ENCODE measurements at regions not wholly inside any gene's neighbourhood (a gene's known extent, or its start where the extent isn't known, plus 50 kb on each side); places are given as distances from the start of the nearest gene placed in this dataset.

DNA sequence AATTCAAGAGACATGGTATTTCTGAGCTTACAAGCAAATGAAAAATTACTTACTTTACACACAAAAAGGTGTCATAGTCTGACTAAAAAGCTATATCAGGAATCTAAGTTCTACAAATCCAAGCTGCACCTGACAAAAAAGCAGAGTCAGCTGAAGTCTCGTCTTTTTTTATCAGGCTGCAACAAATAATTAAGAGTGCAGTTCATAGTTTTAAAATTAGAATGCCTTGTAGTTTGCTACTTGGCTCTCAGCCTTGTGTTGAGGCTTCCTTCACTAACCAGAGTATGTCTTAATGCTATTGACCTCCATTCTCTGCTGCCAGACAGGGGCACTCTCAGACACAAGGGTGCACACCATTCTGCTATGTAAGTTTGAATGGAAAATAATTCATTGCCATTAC lies 940.7 kb downstream of the PCDH7 start:
- FAIRE-seq (no peak), DNase-seq (ENCODE audit: insufficient read length) (no peak)
- TF ChIP-seq TAF1 (IDR thresholded peaks at IDR 0.05; ENCODE audit: borderline replicate concordance, low read depth, low read length), result no peak
- TF ChIP-seq POLR2AphosphoS5 (IDR thresholded peaks at IDR 0.05; ENCODE audit: low read depth, low read length), result no peak
- no peak for TF ChIP-seq POLR2A (IDR thresholded peaks at IDR 0.05; ENCODE audit: low read depth, low read length)

DNA sequence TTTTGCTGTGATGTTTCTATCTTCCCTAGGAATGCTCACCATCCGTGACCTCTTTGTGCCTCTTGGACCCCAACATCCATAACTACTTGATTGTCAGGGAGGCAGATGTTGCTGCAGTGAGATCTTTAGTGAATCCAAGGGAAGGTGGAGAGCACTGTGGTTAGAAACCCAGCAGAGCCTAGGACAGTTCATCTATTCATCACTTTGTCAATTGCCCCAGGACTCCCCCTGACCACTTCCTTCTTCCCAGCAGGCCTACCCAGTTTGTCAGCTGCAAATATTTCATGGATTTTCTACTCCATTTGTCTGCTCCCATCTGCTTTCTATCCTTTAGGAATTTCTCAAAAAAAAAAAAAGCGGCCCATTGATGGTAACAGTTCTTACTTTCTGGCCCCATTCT lies 942.8 kb downstream of the PCDH7 start:
- no peak for FAIRE-seq
- DNase-seq (ENCODE audit: insufficient read length), result no peak
- no peak for TF ChIP-seq TAF1 (IDR thresholded peaks at IDR 0.05; ENCODE audit: borderline replicate concordance, low read depth, low read length)
- no peak for TF ChIP-seq POLR2A (IDR thresholded peaks at IDR 0.05; ENCODE audit: low read depth, low read length)

DNA sequence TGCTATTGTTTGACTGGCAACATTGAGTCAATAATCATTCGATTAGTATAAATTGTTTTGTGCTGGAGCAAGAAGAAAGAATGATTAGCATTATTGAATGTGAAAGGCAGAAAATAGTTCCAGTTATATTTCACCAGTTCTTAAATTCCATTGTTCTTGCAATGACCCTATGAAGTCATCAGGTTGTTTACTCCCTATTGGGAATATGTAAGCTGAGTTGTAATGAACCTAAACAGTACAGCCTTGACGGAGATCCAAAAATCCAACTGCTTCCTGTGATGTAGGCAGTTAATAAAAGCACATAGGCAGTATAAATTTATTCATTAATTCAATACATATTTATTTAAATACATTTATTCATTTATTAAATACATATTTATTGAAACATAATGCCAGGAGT lies 947.5 kb downstream of the PCDH7 start:
- no peak for DNase-seq (ENCODE audit: insufficient read length)
- no peak for FAIRE-seq
- no peak for TF ChIP-seq POLR2A (IDR thresholded peaks at IDR 0.05; ENCODE audit: low read depth, low read length)
- TF ChIP-seq POLR2AphosphoS5 (IDR thresholded peaks at IDR 0.05; ENCODE audit: low read depth, low read length), result no peak
- no peak for TF ChIP-seq TAF1 (IDR thresholded peaks at IDR 0.05; ENCODE audit: borderline replicate concordance, low read depth, low read length)

DNA sequence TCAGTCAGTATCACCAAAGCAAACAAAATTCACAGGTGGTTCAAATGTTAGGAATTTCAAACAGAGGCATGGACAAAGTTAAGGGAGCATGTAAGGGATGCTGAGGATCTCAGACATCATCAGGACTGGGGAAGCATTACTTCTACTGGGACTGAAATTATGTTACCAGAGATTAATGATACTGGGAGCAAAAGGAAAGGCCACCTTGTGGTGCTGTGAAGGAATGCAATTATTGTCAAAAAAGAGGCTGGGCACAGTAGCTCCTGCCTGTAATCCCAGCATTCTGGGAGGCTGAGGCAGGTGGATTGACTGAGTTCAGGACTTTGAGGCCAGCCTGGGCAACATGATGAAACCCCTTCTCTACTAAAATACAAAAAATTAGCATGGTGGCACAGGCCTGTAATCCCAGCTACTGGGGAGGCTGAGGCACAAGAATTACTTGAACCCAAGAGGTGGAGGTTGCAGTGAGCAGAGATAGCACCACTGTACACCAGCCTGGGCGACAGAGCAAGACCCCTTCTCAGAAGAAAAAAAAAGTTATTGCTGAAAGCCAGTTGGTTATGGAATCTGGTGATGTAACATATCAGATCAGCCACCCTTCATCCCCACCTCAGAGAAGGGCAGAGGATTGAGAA lies 954.3 kb downstream of the PCDH7 start:
- DNase-seq (ENCODE audit: insufficient read length) (no peak), FAIRE-seq (no peak)
- TF ChIP-seq TAF1 (IDR thresholded peaks at IDR 0.05; ENCODE audit: borderline replicate concordance, low read depth, low read length), result no peak
- no peak for TF ChIP-seq POLR2A (IDR thresholded peaks at IDR 0.05; ENCODE audit: low read depth, low read length)
- TF ChIP-seq POLR2AphosphoS5 (IDR thresholded peaks at IDR 0.05; ENCODE audit: low read depth, low read length), result no peak

DNA sequence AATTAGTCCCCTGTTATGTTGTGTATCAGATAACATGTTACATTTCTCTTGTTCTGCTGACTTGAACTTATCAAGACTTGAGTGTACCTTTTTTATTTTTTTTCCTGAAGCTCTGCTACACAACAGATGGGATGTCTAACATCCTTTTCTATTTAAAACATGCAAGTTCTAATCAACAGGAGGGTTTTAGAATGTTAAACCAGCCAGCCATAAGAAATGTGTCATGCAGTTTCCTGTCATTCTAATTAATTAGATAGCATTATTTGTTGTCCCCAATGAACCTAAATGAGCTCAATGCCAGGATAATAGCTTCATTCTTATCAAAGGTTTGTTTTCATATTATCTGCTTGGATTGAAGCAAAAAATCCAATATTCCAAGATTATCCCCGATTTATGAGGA lies 958.2 kb downstream of the PCDH7 start:
- no peak for DNase-seq (ENCODE audit: insufficient read length)
- FAIRE-seq, result no peak
- TF ChIP-seq POLR2A (IDR thresholded peaks at IDR 0.05; ENCODE audit: low read depth, low read length), result no peak
- TF ChIP-seq TAF1 (IDR thresholded peaks at IDR 0.05; ENCODE audit: borderline replicate concordance, low read depth, low read length), result no peak
- TF ChIP-seq POLR2AphosphoS5 (IDR thresholded peaks at IDR 0.05; ENCODE audit: low read depth, low read length), result no peak

DNA sequence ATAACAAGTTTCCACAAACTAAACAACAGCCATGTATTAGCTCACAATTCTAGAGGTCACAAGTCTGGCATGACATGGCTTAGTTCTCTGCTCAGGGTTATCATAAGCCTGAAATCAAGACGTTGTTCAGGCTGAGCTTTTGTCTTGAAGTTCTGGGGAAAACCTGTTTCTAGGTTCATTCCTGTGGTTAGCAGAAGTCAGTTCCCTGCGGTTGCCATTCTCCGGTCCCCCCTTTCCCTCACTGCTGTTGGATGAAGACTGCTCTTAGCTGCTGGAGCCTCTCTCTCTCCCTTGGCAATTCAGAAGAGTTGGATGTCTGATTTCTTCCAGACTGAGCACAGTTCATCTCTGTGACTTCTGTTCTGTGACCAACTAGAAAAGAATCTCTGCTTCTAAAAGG lies 962.6 kb downstream of the PCDH7 start:
- FAIRE-seq, result no peak
- TF ChIP-seq TAF1 (IDR thresholded peaks at IDR 0.05; ENCODE audit: borderline replicate concordance, low read depth, low read length) (no peak), POLR2A (IDR thresholded peaks at IDR 0.05; ENCODE audit: low read depth, low read length) (no peak), POLR2AphosphoS5 (IDR thresholded peaks at IDR 0.05; ENCODE audit: low read depth, low read length) (no peak)

DNA sequence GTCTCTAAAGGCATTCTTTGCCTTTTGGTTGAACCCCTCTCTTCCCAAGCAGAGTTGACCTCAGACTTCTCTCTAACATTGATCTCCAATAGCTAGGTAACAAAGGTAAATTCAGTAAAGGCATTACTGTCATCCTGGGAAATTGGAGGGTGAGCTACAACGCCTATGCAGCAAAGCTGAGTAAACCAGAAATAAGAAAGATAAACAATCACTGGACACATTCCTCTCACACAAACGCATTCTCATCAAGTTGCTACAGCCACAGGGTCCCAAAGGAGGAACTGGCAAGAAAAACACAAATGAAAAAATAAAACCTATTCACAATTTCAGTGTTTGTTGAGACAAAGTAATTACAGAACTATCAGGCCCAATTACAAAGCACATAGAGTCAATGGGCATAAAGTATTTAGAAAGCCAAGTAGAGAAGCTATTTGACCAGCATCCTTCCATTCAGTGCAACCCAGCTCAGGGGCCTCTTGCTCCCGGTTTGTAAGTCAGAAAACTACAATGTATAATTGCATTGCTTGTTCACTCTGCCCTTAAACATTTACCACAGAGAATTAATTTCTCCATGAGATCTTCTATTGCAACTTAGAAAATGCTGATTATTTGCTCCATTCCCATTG lies 967.7 kb downstream of the PCDH7 start:
- FAIRE-seq (no peak), DNase-seq (ENCODE audit: insufficient read length) (no peak)
- TF ChIP-seq POLR2AphosphoS5 (IDR thresholded peaks at IDR 0.05; ENCODE audit: low read depth, low read length), result no peak
- TF ChIP-seq POLR2A (IDR thresholded peaks at IDR 0.05; ENCODE audit: low read depth, low read length), result no peak
- TF ChIP-seq TAF1 (IDR thresholded peaks at IDR 0.05; ENCODE audit: borderline replicate concordance, low read depth, low read length), result no peak

More for the DNA sequence above, 962.6 kb downstream of the PCDH7 start:
- no peak for DNase-seq (ENCODE audit: insufficient read length)

DNA sequence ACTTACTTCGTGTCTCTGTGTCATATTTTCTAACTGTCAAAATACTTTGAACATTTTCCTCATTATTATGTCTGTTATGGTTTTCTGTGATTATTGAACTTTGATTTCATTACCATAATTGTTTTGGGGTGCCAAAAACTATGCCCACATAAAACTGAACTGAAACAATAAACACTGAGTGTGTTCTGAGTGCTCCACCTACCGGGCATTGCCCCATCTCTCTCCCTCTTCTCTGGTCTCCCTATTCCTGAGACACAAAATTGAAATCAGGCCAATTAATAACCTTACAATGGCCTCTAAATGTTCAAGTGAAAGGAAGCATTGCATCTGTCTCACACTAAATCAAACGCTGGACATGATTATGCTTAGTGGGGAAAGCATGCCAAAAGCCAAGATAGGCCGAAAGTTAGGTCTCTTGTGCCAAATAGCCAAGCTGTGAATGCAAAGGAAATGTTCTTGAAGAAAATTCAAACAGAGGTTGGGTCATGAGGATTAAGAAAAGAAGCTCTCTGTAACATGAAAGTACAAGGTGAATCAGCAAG lies 972.3 kb downstream of the PCDH7 start:
- FAIRE-seq (no peak), DNase-seq (ENCODE audit: insufficient read length) (no peak)
- TF ChIP-seq TAF1 (IDR thresholded peaks at IDR 0.05; ENCODE audit: borderline replicate concordance, low read depth, low read length) (no peak), POLR2AphosphoS5 (IDR thresholded peaks at IDR 0.05; ENCODE audit: low read depth, low read length) (no peak), POLR2A (IDR thresholded peaks at IDR 0.05; ENCODE audit: low read depth, low read length) (no peak)

DNA sequence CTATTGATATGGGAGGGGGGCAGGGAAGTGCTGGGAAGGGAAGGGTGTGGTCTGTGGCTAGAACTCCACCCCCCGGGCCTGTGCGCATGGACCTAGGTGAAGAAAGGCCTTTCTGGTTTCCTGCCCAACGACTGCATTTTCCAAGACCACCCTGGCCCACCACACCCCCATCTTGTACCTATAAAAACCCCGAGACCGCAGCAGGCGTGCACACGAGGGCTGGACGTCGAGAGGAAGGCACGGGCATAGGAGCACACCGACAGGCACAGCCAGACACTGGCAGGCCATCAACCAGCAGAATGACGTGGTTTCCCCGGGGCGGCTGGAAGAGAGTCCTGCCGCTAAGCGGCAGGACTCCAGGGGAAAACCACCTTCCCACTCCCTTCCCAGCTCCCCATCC lies 981.1 kb downstream of the PCDH7 start:
- TF ChIP-seq POLR2AphosphoS5 (IDR thresholded peaks at IDR 0.05; ENCODE audit: low read depth, low read length) (no peak), POLR2A (IDR thresholded peaks at IDR 0.05; ENCODE audit: low read depth, low read length) (no peak), TAF1 (IDR thresholded peaks at IDR 0.05; ENCODE audit: borderline replicate concordance, low read depth, low read length) (no peak)
- FAIRE-seq (no peak), DNase-seq (ENCODE audit: insufficient read length) (no peak)

DNA sequence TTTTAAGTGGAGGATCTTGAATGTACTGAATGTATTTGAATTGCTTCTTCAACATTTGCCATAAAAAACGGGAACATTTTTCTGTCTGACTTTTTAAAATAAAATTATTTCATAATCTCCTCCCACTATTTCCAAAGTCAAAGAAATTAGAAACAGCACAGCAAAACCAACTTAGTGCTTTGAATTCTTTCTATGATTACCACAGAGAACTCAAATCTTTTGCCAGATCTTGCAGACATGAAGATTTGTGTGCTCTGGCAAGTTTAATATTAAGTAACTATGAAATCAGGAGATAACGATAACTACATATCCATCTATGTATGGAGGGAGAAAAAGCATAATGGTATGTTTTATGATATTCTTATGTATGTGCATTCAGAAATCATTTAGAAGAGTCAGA lies 982.2 kb downstream of the PCDH7 start:
- TF ChIP-seq POLR2AphosphoS5 (IDR thresholded peaks at IDR 0.05; ENCODE audit: low read depth, low read length) (no peak), POLR2A (IDR thresholded peaks at IDR 0.05; ENCODE audit: low read depth, low read length) (no peak), TAF1 (IDR thresholded peaks at IDR 0.05; ENCODE audit: borderline replicate concordance, low read depth, low read length) (no peak)
- no peak for FAIRE-seq
- DNase-seq (ENCODE audit: insufficient read length), result no peak

DNA sequence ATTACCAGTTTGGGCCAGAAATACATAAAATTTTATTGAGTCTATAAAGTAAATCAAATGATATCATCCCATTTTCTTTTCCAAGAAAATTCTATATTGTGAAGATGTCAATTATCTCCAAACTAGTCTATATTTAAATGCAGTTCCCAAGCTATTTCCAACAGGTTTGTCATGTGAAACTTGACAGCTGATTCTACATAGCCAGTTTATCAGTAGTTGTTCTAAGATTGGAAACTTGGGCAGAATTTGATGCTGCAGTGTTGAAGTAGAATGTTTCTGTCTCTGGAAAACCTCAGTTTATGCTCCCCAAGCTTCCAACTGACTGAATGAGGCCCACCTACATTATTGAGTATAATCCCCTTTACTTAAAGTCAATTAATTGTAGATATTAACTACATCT lies 994.1 kb downstream of the PCDH7 start:
- no peak for DNase-seq (ENCODE audit: insufficient read length)
- TF ChIP-seq TAF1 (IDR thresholded peaks at IDR 0.05; ENCODE audit: borderline replicate concordance, low read depth, low read length), result no peak
- TF ChIP-seq POLR2A (IDR thresholded peaks at IDR 0.05; ENCODE audit: low read depth, low read length), result no peak
- TF ChIP-seq POLR2AphosphoS5 (IDR thresholded peaks at IDR 0.05; ENCODE audit: low read depth, low read length), result no peak
- FAIRE-seq, result no peak

DNA sequence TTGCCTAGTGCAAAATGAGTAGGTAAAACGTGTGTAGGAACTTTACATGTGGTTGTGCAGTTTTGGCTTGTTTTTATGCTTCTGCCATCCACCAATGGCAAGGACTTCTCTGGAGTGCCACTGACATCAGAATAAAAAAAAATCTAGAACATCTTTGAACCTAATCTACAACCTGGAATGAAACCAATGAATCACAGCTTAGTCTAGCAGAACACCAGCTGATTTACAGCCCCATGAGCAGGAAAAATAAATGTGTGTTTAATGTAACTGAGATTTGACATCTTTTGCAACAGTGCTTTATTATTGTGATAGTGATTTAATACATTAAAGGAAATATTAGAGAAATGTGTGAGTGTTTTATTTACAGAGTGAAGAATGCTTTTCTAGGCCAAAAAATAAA lies 995.1 kb downstream of the PCDH7 start:
- TF ChIP-seq TAF1 (IDR thresholded peaks at IDR 0.05; ENCODE audit: borderline replicate concordance, low read depth, low read length) (no peak), POLR2AphosphoS5 (IDR thresholded peaks at IDR 0.05; ENCODE audit: low read depth, low read length) (no peak), POLR2A (IDR thresholded peaks at IDR 0.05; ENCODE audit: low read depth, low read length) (no peak)
- FAIRE-seq (no peak), DNase-seq (ENCODE audit: insufficient read length) (no peak)
